ENCODE measurements at regions not wholly inside any gene's neighbourhood (a gene's known extent, or its start where the extent isn't known, plus 50 kb on each side); places are given as distances from the start of the nearest gene placed in this dataset.

DNA sequence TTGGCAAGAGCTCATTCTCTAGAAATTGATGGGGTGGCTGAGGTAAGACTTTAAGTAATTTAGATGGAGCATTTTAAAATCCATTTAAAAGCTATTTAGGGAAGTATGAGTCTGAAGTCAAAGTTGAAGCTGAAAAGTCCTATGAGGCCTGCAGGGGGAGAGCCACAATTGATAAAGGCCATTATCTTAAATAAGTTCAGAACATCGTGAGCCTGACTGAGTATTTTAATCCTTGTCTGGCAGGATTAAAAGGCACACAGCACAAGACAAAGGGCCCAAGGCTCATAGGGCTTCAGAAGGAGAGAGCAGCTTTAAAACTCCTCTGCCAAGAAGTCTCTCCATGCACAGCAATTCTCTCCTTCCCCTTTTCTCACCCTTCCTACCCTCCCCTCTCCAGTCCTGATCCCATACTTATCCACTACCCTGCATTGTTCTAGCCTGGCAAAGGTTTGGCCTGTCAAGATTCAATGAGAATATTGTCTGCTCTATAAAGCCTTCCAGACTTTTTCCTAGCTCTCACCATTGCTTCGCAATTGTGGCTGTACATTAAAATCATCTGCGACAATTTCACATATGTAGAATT, 1312.9 kb downstream of the FAM181B start:
- TF ChIP-seq, protein P1, sequence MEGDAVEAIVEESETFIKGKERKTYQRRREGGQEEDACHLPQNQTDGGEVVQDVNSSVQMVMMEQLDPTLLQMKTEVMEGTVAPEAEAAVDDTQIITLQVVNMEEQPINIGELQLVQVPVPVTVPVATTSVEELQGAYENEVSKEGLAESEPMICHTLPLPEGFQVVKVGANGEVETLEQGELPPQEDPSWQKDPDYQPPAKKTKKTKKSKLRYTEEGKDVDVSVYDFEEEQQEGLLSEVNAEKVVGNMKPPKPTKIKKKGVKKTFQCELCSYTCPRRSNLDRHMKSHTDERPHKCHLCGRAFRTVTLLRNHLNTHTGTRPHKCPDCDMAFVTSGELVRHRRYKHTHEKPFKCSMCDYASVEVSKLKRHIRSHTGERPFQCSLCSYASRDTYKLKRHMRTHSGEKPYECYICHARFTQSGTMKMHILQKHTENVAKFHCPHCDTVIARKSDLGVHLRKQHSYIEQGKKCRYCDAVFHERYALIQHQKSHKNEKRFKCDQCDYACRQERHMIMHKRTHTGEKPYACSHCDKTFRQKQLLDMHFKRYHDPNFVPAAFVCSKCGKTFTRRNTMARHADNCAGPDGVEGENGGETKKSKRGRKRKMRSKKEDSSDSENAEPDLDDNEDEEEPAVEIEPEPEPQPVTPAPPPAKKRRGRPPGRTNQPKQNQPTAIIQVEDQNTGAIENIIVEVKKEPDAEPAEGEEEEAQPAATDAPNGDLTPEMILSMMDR (conservative IDR thresholded peaks at IDR 0.05; ENCODE audit: control insufficient read depth, insufficient read depth, low read depth, low read length), result no peak
- DNase-seq (ENCODE audit: low read depth), result no peak

DNA sequence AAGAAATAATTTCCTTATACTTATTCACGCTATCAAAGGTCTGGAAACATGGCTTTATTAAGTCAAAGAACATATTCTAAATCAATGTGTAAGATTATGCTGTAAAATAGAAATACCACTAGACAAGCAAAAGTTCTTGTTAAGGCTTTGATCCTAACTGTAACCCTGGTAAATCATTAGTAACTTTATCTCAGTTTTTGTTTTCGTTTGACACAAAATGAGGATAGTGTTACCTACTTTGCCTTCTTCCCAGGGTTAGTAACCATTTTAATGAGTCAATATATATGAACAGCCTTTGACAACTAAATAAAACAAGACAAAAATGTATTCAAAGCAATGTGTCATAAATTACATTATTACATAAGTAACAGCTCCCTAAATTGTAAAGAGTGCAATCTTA, 1336.3 kb downstream of the FAM181B start:
- TF ChIP-seq, protein P1 (conservative IDR thresholded peaks at IDR 0.05; ENCODE audit: control insufficient read depth, insufficient read depth, low read depth, low read length), result no peak
- no peak overlapping the region for H3K4me3 ChIP-seq (ENCODE audit: control insufficient read depth, low read depth, low read length)

More for the DNA sequence above, 1312.9 kb downstream of the FAM181B start:
- H3K4me3 ChIP-seq (ENCODE audit: control insufficient read depth, low read depth, low read length), result no peak overlapping the region

DNA sequence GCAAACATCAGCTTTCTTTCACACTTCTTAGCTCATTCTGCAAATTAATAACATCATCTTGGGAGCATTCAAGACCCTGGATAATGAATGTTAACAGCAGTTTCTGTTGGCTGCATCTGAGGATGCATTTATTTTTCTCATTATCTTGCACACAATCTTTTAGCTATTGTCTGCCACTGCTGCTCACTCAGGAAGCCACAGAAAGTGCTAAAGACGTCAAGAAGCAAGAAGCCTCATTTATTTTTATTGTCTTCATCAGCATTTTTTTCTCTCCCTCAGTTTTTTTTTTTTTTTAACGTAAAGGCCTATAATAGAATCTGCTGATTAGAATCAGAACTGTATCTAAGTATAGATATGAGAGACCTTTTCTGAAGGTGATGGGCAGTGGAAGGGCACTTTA, 1339.4 kb downstream of the FAM181B start:
- no peak overlapping the region for H3K4me3 ChIP-seq (ENCODE audit: control insufficient read depth, low read depth, low read length)
- no peak for DNase-seq (ENCODE audit: low read depth)
- TF ChIP-seq, protein P1 (conservative IDR thresholded peaks at IDR 0.05; ENCODE audit: control insufficient read depth, insufficient read depth, low read depth, low read length), result no peak

More for the DNA sequence above, 1336.3 kb downstream of the FAM181B start:
- no peak for DNase-seq (ENCODE audit: low read depth)

DNA sequence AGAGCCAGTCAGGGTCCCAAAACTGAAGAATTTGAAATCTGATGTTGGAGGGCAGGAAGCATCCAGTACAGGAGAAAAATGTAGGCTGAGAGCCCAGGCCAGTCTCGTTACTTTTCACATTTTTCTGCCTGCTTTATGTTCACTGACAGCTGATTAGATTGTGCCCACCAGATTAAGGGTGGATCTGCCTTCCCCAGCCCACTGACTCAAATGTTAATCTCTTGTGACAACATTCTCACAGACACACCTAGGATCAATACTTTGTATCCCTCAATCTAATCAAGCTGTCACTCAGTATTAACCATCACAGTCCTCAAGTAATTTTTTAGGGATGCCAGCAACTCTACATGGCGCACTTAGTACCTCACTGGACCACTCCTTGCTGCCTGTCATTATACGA, 1345.3 kb downstream of the FAM181B start:
- no peak for DNase-seq (ENCODE audit: low read depth)
- TF ChIP-seq, protein P1 (conservative IDR thresholded peaks at IDR 0.05; ENCODE audit: control insufficient read depth, insufficient read depth, low read depth, low read length), result no peak

DNA sequence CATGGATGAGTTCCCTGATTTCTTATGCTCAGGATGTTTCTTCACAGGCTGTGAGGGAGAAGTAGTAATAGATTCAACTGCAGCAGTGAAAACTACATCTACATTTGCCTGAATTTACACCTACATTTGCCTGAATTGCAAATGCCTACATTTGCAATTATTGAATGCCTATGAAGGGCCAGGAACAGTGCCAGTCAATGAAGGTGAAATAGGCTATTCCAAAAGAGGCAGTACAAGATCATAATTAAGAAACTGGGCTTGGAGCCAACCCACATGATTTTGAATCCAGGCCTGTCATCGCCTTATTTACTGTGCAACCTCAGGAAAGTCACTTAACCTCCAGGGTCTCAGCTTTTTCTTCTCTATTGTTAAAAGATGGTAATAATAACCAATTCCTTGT, 1353.3 kb downstream of the FAM181B start:
- H3K4me3 ChIP-seq (ENCODE audit: control insufficient read depth, low read depth, low read length), result no peak overlapping the region
- TF ChIP-seq, protein P1 (conservative IDR thresholded peaks at IDR 0.05; ENCODE audit: control insufficient read depth, insufficient read depth, low read depth, low read length), result no peak
- peak; percentile 0 for DNase-seq (ENCODE audit: low read depth)

More for the DNA sequence above, 1345.3 kb downstream of the FAM181B start:
- no peak overlapping the region for H3K4me3 ChIP-seq (ENCODE audit: control insufficient read depth, low read depth, low read length)

DNA sequence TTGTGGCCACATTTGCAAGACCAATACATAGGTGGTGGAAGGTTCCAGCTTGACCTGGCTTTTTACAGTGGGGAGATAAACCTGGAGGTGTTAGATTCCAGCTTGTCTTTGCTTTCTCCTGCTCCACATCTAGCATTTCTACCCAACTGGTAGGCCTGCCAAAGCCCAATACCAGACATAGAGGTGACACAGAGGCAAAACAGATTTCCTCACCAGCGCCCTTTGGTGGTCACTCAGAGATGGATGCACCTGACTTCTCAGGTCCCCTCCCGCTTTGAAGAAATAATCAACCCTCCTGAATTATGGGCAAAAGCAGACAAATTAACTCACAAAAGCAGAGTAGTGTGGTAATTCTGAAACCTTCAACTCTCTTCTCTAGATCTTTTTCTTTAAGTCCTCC, 1356.2 kb downstream of the FAM181B start:
- TF ChIP-seq, protein P1 (conservative IDR thresholded peaks at IDR 0.05; ENCODE audit: control insufficient read depth, insufficient read depth, low read depth, low read length), result no peak
- H3K4me3 ChIP-seq (ENCODE audit: control insufficient read depth, low read depth, low read length), result no peak overlapping the region
- DNase-seq (ENCODE audit: low read depth), result no peak

DNA sequence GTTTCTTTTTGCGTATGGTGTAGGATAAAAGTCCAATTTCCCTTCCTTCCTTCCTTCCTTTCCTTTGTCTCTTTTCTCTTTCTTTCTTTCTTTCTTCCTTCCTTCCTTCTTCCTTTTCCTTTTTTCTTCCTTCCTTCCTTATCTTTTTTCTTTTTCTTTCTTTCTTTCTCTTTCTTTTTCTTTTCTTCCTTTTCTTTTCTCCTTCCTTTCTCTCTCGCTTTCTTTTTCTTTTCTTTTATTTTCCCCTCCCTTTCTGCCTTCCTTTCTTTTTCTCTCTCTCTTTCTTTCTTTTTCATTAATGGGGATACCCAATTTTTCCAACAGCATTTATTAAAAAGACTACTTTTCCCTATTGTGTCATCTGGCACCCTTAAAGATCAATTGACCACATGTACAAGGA, 1359.7 kb downstream of the FAM181B start:
- no peak for DNase-seq (ENCODE audit: low read depth)
- no peak overlapping the region for H3K4me3 ChIP-seq (ENCODE audit: control insufficient read depth, low read depth, low read length)
- TF ChIP-seq, protein P1 (conservative IDR thresholded peaks at IDR 0.05; ENCODE audit: control insufficient read depth, insufficient read depth, low read depth, low read length), result no peak

All from fibroblast of mammary gland (primary cell).